ENCODE measurements at regions not wholly inside any gene's neighbourhood (a gene's known extent, or its start where the extent isn't known, plus 50 kb on each side); places are given as distances from the start of the nearest gene placed in this dataset.

DNA sequence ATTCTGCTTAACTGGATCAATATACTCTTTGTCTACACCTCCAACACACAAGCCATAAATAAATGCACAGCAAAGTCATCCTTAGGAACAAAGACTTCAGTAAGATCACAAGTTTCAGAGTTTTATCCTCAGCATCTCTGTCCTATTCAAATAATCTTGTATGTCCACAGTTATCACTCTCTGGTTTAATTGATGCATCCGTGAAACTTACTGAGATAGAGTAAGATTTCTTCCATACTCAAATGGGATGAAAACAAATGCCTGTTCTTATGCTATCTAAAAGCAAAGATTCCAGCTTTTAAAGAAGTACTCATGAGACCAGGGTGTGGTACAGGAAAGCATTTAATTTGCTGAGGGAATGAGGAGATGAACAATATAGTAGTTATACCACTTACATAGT, 184.6 kb upstream of the SLC7A11 start:
- 90% methylated on average over 1 of the region's 1 CpG for WGBS
- no peaks in the 10 kb centered on the region for H3K36me3 ChIP-seq (ENCODE audit: insufficient read depth)
- H3K27ac ChIP-seq (ENCODE audit: low read depth) = no peak overlapping the region
- DNase-seq (ENCODE audit: extremely low spot score) = no peak
- no peak overlapping the region for H3K4me3 ChIP-seq (ENCODE audit: low read depth, low read length)
- no peaks in the 10 kb centered on the region for H3K4me1 ChIP-seq (ENCODE audit: insufficient read depth)

GRCh38 chr4:138420471-138420870, 178.3 kb upstream of the SLC7A11 start:
- Histone ChIP-seq H3K4me1 (ENCODE audit: insufficient read depth) (no peaks in the 10 kb centered on the region), H3K27ac (ENCODE audit: low read depth) (no peak overlapping the region), H3K36me3 (ENCODE audit: insufficient read depth) (no peaks in the 10 kb centered on the region), H3K4me3 (ENCODE audit: low read depth, low read length) (no peak overlapping the region)
- DNase-seq (ENCODE audit: extremely low spot score) = no peak
- 87% methylated on average over 1 of the region's 1 CpG for WGBS

DNA sequence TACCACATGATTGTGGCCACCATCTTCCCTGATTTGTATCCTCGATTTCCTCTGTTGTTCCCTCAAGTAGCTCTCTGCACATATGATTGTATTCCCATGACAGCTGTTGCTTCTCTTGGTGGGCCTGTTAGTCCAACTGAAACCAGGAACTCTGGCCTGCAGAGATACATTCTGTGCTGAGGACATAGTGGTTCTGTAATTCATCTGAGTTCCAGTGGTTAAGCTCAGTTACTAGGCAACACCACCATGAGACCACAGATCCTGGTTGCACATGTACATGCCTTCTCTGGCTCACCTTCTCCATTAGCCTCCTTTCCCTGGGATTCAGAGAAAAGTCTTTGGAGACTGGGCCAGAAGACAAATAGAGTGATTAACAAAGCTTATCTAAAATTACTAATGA, 172.1 kb upstream of the SLC7A11 start:
- Histone ChIP-seq H3K4me1 (ENCODE audit: insufficient read depth) (no peaks in the 10 kb centered on the region), H3K4me3 (ENCODE audit: low read depth, low read length) (no peak overlapping the region), H3K36me3 (ENCODE audit: insufficient read depth) (no peaks in the 10 kb centered on the region), H3K27ac (ENCODE audit: low read depth) (no peak overlapping the region)
- WGBS = 84% methylated on average over 1 of the region's 1 CpG
- no peak for DNase-seq (ENCODE audit: extremely low spot score)

- no peak for DNase-seq (ENCODE audit: extremely low spot score)
- H3K4me1 ChIP-seq (ENCODE audit: insufficient read depth) = no peaks in the 10 kb centered on the region
- WGBS = 43% methylated on average over 1 of the region's 1 CpG
- H3K4me3 ChIP-seq (ENCODE audit: low read depth, low read length) = no peak overlapping the region
- H3K36me3 ChIP-seq (ENCODE audit: insufficient read depth) = no peaks in the 10 kb centered on the region
- H3K27ac ChIP-seq (ENCODE audit: low read depth) = no peak overlapping the region
These were observed 171.1 kb upstream of the SLC7A11 start for GRCh38 chr4:138413273-138413672.

GRCh38 chr4:138412847-138413246, 170.7 kb upstream of the SLC7A11 start:
- Histone ChIP-seq H3K27ac (ENCODE audit: low read depth) (no peak overlapping the region), H3K4me3 (ENCODE audit: low read depth, low read length) (no peak overlapping the region), H3K36me3 (ENCODE audit: insufficient read depth) (no peaks in the 10 kb centered on the region), H3K4me1 (ENCODE audit: insufficient read depth) (no peaks in the 10 kb centered on the region)
- WGBS = 92% methylated on average over 5 of the region's 5 CpGs
- DNase-seq (ENCODE audit: extremely low spot score) = no peak

- Histone ChIP-seq H3K27ac (ENCODE audit: low read depth) (no peak overlapping the region), H3K4me1 (ENCODE audit: insufficient read depth) (no peaks in the 10 kb centered on the region), H3K36me3 (ENCODE audit: insufficient read depth) (no peaks in the 10 kb centered on the region), H3K4me3 (ENCODE audit: low read depth, low read length) (no peak overlapping the region)
- no peak for DNase-seq (ENCODE audit: extremely low spot score)
These were observed 168.1 kb upstream of the SLC7A11 start for GRCh38 chr4:138410266-138410665.

GRCh38 chr4:138409670-138410069, 167.5 kb upstream of the SLC7A11 start:
- DNase-seq (ENCODE audit: extremely low spot score) = no peak
- Histone ChIP-seq H3K4me1 (ENCODE audit: insufficient read depth) (no peaks in the 10 kb centered on the region), H3K4me3 (ENCODE audit: low read depth, low read length) (no peak overlapping the region), H3K36me3 (ENCODE audit: insufficient read depth) (no peaks in the 10 kb centered on the region), H3K27ac (ENCODE audit: low read depth) (no peak overlapping the region)
- 91% methylated on average over 3 of the region's 3 CpGs for WGBS

DNA sequence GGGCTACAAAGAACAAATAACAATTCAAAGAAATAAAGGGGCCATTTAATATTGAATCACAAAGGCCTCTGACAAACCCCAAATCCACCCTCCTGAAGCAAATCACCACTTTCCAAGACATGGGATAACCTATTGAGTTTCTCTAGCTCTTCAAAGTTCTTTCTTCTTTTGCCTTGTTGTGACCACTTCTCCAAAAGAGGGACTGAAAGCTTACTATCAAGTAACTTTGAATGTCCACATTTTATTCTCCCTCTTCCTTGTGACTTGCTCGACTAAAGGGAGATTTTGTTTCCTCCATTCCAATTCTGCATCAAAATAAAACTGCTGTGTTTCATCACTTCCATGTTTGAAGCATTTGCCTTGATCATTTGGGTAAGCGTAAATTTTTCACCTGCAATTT, 166.6 kb upstream of the SLC7A11 start:
- Histone ChIP-seq H3K27ac (ENCODE audit: low read depth) (no peak overlapping the region), H3K4me3 (ENCODE audit: low read depth, low read length) (no peak overlapping the region), H3K36me3 (ENCODE audit: insufficient read depth) (no peaks in the 10 kb centered on the region), H3K4me1 (ENCODE audit: insufficient read depth) (no peaks in the 10 kb centered on the region)
- WGBS = 72% methylated on average over 2 of the region's 2 CpGs
- no peak for DNase-seq (ENCODE audit: extremely low spot score)

DNA sequence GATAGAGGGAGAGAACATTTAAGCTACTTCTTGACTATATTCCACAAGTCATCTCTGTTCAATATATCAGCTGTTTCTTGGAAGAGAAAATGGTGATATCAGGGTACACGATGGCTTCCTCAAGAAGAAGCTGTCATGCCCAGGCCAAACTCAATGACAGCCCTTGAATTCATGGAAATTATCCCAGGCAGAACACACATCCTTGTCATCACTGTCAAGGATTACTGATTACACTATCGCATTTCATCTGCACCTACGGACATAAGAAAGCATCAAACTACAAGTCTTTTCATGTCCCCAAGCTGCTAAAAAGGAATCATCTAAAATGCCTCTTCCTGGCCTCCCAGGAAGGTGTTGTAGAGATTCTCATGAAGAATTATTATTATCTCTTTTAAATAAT, 165.2 kb upstream of the SLC7A11 start:
- H3K27ac ChIP-seq (ENCODE audit: low read depth) = no peak overlapping the region
- H3K4me1 ChIP-seq (ENCODE audit: insufficient read depth) = no peaks in the 10 kb centered on the region
- no peak overlapping the region for H3K4me3 ChIP-seq (ENCODE audit: low read depth, low read length)
- no peak for DNase-seq (ENCODE audit: extremely low spot score)
- H3K36me3 ChIP-seq (ENCODE audit: insufficient read depth) = no peaks in the 10 kb centered on the region
- 53% methylated on average over 3 of the region's 3 CpGs for WGBS

DNA sequence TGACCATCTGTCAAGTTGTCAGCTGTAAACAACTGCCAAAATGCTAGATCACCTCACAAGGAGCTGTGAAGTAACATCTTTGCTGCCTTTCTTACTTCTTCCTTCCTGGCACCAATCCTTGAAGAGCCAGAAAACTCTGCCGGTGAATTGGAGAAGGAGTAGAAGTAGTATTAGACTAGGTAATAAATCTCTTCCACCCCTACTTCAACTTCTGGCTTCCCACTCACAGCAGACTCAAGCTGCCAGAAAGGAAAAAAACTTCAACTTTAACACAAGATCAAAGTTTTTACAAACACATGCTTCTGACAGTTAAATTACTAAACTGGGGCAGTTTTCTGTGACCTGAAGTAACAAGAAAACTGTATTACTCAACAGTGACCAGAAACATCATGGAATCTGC, 164.7 kb upstream of the SLC7A11 start:
- no peak for DNase-seq (ENCODE audit: extremely low spot score)
- Histone ChIP-seq H3K4me1 (ENCODE audit: insufficient read depth) (no peaks in the 10 kb centered on the region), H3K27ac (ENCODE audit: low read depth) (no peak overlapping the region), H3K36me3 (ENCODE audit: insufficient read depth) (no peaks in the 10 kb centered on the region), H3K4me3 (ENCODE audit: low read depth, low read length) (no peak overlapping the region)
- WGBS = 10% methylated on average over 1 of the region's 1 CpG

DNA sequence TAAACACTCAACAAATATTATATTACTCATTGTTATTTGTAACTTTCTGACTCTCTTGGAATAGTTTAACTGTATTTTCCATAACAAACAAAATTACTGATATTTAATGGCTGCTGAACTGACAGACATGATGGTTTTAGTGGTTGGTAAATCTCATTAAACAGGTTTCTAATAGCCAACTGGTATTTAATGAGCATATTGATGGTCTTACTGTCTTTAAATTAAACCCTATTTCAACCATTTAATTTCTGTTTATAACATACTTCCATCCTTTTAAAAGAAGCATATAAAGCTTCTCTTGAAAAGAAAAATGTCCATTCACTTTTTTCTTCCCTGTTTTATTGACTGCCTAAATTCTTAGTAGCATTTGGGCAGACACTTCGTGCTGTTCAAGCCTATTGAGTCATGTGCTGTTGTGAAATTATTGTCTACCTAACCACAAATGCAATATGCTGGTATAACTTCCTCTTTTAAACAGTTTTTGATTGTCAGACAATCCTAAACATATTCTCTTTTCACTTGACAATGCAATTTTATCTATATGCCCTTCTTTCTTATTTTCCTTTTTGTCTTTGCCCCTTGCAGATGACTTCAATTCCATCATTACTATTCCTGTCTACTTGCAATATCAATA, 163.9 kb upstream of the SLC7A11 start:
- no peaks in the 10 kb centered on the region for H3K36me3 ChIP-seq (ENCODE audit: insufficient read depth)
- no peak for DNase-seq (ENCODE audit: extremely low spot score)
- H3K27ac ChIP-seq (ENCODE audit: low read depth) = no peak overlapping the region
- WGBS = 77% methylated on average over 1 of the region's 1 CpG
- H3K4me3 ChIP-seq (ENCODE audit: low read depth, low read length) = no peak overlapping the region
- no peaks in the 10 kb centered on the region for H3K4me1 ChIP-seq (ENCODE audit: insufficient read depth)

DNA sequence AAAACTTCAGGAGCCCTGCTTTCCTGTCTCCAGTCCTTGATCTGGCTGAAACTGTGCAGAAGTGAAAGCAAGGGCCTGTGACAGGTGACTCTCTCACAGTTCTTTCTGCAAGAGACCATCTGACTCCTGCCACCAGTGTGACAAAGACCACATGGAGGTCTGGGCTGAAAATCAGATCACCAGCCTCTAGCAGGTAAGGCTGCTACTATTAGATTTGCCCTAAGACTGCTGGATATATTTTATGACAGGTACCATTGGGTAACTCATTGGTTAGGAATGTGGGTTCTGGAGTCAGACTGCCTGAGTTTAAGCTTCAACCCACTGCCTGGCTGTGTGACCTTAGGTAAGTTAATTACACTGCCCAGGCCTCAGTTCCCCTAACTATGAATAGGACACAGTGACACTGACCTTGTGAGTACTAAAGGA, 163.3 kb upstream of the SLC7A11 start:
- Histone ChIP-seq H3K36me3 (ENCODE audit: insufficient read depth) (no peaks in the 10 kb centered on the region), H3K4me1 (ENCODE audit: insufficient read depth) (no peaks in the 10 kb centered on the region), H3K4me3 (ENCODE audit: low read depth, low read length) (no peak overlapping the region), H3K27ac (ENCODE audit: low read depth) (no peak overlapping the region)
- DNase-seq (ENCODE audit: extremely low spot score) = no peak

DNA sequence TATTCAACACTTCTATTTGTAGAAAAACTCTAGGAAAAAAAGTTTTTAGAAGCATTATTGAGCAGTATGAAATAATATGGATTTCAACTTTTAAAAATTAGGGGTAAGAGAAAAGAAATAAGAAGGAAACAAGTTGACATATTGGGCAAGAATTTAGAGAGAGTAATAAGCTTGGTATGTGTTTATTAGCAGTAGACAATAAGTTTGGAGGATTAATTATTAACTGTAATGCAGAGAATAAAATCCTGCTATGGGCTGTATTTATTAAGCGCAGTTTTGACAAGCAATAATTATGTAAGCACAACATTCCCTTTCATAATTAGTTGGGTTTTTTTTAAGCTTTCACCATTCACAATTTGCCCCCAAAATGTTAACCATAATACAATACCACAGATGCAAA, 162.7 kb upstream of the SLC7A11 start:
- no peaks in the 10 kb centered on the region for H3K4me1 ChIP-seq (ENCODE audit: insufficient read depth)
- 97% methylated on average over 1 of the region's 1 CpG for WGBS
- H3K27ac ChIP-seq (ENCODE audit: low read depth) = no peak overlapping the region
- H3K36me3 ChIP-seq (ENCODE audit: insufficient read depth) = no peaks in the 10 kb centered on the region
- DNase-seq (ENCODE audit: extremely low spot score) = no peak
- no peak overlapping the region for H3K4me3 ChIP-seq (ENCODE audit: low read depth, low read length)

GRCh38 chr4:138404251-138404650, 162.1 kb upstream of the SLC7A11 start:
- no peak overlapping the region for H3K4me3 ChIP-seq (ENCODE audit: low read depth, low read length)

DNA sequence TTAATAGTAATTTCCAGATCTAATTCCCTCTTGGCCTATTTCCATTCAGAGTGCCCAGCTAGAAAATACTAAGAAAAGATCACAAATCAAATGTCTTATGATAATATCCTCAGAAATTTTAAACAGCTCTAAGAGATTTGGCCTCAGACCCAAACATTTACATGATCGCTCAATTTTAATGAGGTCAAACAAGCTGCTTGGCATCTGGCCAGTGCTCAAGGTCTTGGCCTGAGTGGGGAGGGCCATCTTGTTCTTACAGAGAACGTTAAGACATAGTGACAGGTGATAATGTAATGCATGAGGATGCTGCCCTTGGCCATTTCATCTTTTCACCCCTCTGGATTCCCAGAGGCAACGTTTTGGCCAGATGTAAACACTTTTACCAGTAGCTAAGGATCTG, 159.2 kb upstream of the SLC7A11 start:
- Histone ChIP-seq H3K4me3 (ENCODE audit: low read depth, low read length) (no peak overlapping the region), H3K27ac (ENCODE audit: low read depth) (no peak overlapping the region), H3K36me3 (ENCODE audit: insufficient read depth) (no peaks in the 10 kb centered on the region), H3K4me1 (ENCODE audit: insufficient read depth) (no peaks in the 10 kb centered on the region)
- DNase-seq (ENCODE audit: extremely low spot score) = peak; percentile 8
- WGBS = 15% methylated on average over 3 of the region's 3 CpGs

More at GRCh38 chr4:138404251-138404650, 162.1 kb upstream of the SLC7A11 start:
- H3K4me1 ChIP-seq (ENCODE audit: insufficient read depth) = no peaks in the 10 kb centered on the region
- DNase-seq (ENCODE audit: extremely low spot score) = no peak
- H3K36me3 ChIP-seq (ENCODE audit: insufficient read depth) = no peaks in the 10 kb centered on the region
- no peak overlapping the region for H3K27ac ChIP-seq (ENCODE audit: low read depth)
